CD4-positive, alpha-beta memory T cell (primary cell): ENCODE measurements at regions not wholly inside any gene's neighbourhood (a gene's known extent, or its start where the extent isn't known, plus 50 kb on each side); places are given as distances from the start of the nearest gene placed in this dataset.
"Not testable (repeated sequence)": the region's sequence is repeated elsewhere in the genome, so short reads cannot be mapped to it uniquely, and the experiment has no call there.

Source experiments
- CTCF ChIA-PET: fragments of 350-600 bp; sonication (Branson Sonifier 250); formaldehyde crosslinking; loops from one replicate; lab custom pipeline; 2021; ENCODE audit warnings: inconsistent platforms; ENCODE audit not compliant: partially characterized antibody; lab: Charles Lee
- POLR2A ChIA-PET: fragments of 350-600 bp; sonication (Branson Sonifier 250); formaldehyde crosslinking; loops from one replicate; lab custom pipeline; 2021; ENCODE audit not compliant: partially characterized antibody; lab: Charles Lee
- DNase-seq, 5 donors: peaks; one replicate each; pipeline versions ENCODE4 v3.0.0 to v3.0.0-alpha.2; 2020 to 2022; ENCODE audit warnings: mixed read lengths in 1 of 5
- H3K27ac ChIP-seq: one replicate; pipeline ENCODE4 v1.7.0; 2013; ENCODE audit warnings: low read depth, low read length
- H3K27me3 ChIP-seq: 2 replicates; pipeline ENCODE4 v1.7.0; 2013; ENCODE audit warnings: mild to moderate bottlenecking, low read length, moderate library complexity; ENCODE audit not compliant: insufficient read depth
- H3K36me3 ChIP-seq: 2 replicates; pipeline ENCODE4 v1.7.0; 2013; ENCODE audit warnings: mild to moderate bottlenecking, low read length, moderate library complexity; ENCODE audit not compliant: insufficient read depth
- H3K4me1 ChIP-seq: 2 replicates; pipeline ENCODE4 v1.7.0; 2013; ENCODE audit warnings: mild to moderate bottlenecking, low read length, moderate library complexity; ENCODE audit not compliant: insufficient read depth
- H3K4me3 ChIP-seq, 2 donors: one replicate each; pipeline ENCODE4 v1.7.0; 2013; ENCODE audit warnings: low read length in 2 of 2, mild to moderate bottlenecking in 1 of 2
- H3K9me3 ChIP-seq, 2 donors: one replicate each; pipeline ENCODE4 v1.7.0; 2013; ENCODE audit warnings: low read length in 2 of 2, control low read depth in 1 of 2; ENCODE audit not compliant: control insufficient read depth in 1 of 2
- H3K27ac Mint-ChIP-seq, 7 donors: one replicate each; pipeline ENCODE4 v1.8.0; 2020 to 2021; ENCODE audit warnings: mixed read lengths in 7 of 7, mild to moderate bottlenecking in 6 of 7, inconsistent platforms in 3 of 7, moderate library complexity in 3 of 7
- H3K27me3 Mint-ChIP-seq, 2 donors: one replicate each; pipeline ENCODE4 v1.8.0; 2020 to 2021; ENCODE audit warnings: mixed read lengths in 2 of 2
- H3K36me3 Mint-ChIP-seq, 2 donors: one replicate each; pipeline ENCODE4 v1.8.0; 2020 to 2021; ENCODE audit warnings: mixed read lengths in 2 of 2, inconsistent platforms in 1 of 2, mild to moderate bottlenecking in 1 of 2
- H3K4me1 Mint-ChIP-seq, 4 donors: one replicate each; pipeline ENCODE4 v1.8.0; 2020 to 2021; ENCODE audit warnings: mixed read lengths in 4 of 4, mild to moderate bottlenecking in 1 of 4
- H3K4me3 Mint-ChIP-seq, 8 donors: one replicate each; pipeline ENCODE4 v1.8.0; 2020 to 2021; ENCODE audit warnings: mixed read lengths in 8 of 8, mild to moderate bottlenecking in 7 of 8, moderate library complexity in 6 of 8, inconsistent platforms in 3 of 8
- H3K9me3 Mint-ChIP-seq, 8 donors: one replicate each; pipeline ENCODE4 v1.8.0; 2020 to 2021; ENCODE audit warnings: mixed read lengths in 8 of 8, mild to moderate bottlenecking in 5 of 8, inconsistent platforms in 3 of 8, moderate library complexity in 1 of 8
- intact Hi-C: fragments of 100-400 bp; cut with micrococcal nuclease; formaldehyde crosslinking; loops from one replicate; pipeline ENCODE4 v1.15.1; 2023

DNA sequence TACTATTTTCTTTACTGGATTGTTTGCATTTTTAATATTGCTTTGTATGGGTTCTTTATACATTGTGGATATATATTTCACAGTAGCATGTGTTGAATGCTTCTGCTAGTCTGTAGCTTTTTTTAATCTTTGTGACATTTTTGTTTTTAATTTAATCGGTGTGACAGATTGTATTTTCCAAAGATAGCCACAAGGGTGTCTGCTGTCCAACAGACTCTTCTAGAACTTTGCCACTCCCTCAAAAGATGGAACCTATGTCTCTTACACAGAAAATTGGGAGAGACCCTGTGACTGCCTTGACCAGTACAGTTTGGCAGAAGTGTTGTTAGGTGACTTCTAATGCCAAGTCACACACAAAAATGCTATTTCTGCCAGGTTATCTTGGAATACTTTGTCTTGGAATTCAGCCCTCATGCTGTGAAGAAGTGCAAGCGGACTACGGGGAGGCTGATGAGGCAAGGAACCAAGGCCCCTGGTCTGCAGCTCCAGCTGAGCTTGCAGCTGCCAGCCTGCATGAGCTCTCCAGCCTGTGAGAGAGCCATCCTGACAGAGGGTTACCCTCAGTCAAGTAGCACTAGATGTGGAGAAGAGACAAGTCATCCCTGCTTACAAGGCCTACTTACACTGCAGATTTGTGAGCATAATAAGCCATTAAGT, 110.8 kb downstream of the TDRD15 start:
- Mint-ChIP-seq H3K4me3 (no peak overlapping the region), H3K27me3 (no peaks in the 10 kb centered on the region), H3K36me3 (no peaks in the 10 kb centered on the region), H3K4me1 (no peaks in the 10 kb centered on the region), H3K27ac (no peak overlapping the region), H3K9me3 (peaks cover 0 to 3% (median 0%) of the 10 kb centered on the region in 8 donors)
- intact Hi-C loops = no loop called here
- Histone ChIP-seq H3K27me3 (no peaks in the 10 kb centered on the region), H3K4me1 (no peaks in the 10 kb centered on the region), H3K4me3 (no peak overlapping the region), H3K27ac (no peak overlapping the region), H3K9me3 (peaks cover 0 to 3% of the 10 kb centered on the region in 2 donors), H3K36me3 (no peaks in the 10 kb centered on the region)
- no peak for DNase-seq
- ChIA-PET CTCF (no interaction called here), POLR2A (no interaction called here)

DNA sequence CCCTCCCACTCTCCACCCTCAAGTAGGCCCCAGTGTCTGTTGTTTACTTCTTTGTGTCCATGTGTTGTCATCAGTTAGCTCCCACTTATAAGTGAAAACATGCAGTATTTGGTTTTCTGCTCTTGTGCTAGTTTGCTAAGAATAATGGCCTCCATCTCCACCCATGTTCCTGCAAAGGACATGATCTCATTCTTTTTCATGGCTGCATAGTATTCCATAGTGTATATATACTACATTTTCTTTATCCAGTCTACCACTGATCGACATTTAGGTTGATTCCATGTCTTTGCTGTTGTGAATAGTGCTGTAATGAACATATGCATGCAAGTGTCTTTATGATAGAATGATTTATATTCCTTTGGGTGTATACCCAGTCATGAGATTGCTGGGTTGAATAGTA, 116.0 kb downstream of the TDRD15 start:
- H3K27ac Mint-ChIP-seq, DNase-seq, H3K4me3 ChIP-seq, H3K27me3 Mint-ChIP-seq, H3K4me1 Mint-ChIP-seq, H3K36me3 ChIP-seq, H3K27ac ChIP-seq, H3K36me3 Mint-ChIP-seq, H3K27me3 ChIP-seq, POLR2A ChIA-PET, H3K4me3 Mint-ChIP-seq, H3K9me3 ChIP-seq, H3K4me1 ChIP-seq, CTCF ChIA-PET, intact Hi-C loops: not testable (repeated sequence)
- peaks cover 3 to 18% (median 7%) of the 10 kb centered on the region in 8 donors for H3K9me3 Mint-ChIP-seq

DNA sequence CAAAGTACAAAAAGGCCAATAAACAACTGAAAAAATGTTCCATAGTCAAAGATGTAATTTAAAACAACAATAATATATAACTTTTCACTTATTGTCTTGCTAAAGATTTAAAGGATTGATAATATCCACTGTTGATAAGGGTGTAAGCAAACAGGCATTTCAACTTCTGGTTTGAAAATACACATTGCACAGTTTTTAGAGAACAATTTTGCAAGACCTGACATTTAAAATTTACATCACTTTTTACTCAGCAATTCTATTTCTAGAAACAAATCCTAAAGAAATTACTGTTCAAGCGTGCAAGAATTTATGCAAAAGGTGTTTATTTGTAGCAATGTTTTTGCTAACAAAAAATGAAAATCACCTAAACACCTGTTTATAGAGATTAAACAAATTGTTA, 120.4 kb downstream of the TDRD15 start:
- no peak overlapping the region for H3K27ac ChIP-seq
- no peak overlapping the region for H3K4me3 ChIP-seq
- Mint-ChIP-seq H3K9me3 (peaks cover 3 to 19% (median 7%) of the 10 kb centered on the region in 8 donors), H3K27ac (no peak overlapping the region), H3K27me3 (peaks cover 0 to 2% of the 10 kb centered on the region in 2 donors), H3K36me3 (no peaks in the 10 kb centered on the region), H3K4me1 (no peaks in the 10 kb centered on the region), H3K4me3 (no peak overlapping the region)
- no peaks in the 10 kb centered on the region for H3K9me3 ChIP-seq
- H3K36me3 ChIP-seq = no peaks in the 10 kb centered on the region
- no peak for DNase-seq
- ChIA-PET POLR2A (no interaction called here), CTCF (no interaction called here)
- intact Hi-C loops = no loop called here
- H3K27me3 ChIP-seq = no peaks in the 10 kb centered on the region
- H3K4me1 ChIP-seq = no peaks in the 10 kb centered on the region

DNA sequence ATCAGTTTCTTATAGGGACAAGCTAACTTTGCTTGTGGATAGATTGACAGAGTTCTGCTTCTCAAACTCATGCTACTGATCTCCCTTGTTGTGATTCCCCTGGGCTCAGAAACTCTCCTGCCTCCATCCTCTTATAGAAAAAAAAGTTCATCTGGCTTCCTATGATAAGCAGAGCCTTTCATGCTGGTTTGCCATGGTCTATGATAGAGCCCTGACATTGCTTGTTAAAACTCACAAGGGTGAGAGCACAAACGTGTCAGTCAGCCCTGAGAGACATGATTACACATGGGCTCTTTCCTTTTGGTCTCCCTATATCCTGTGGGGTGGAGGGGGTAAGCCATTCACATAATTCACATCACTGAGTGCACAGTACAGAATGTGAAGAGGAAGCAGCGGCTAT, 121.8 kb downstream of the TDRD15 start:
- intact Hi-C loops = no loop called here
- H3K9me3 ChIP-seq = no peaks in the 10 kb centered on the region
- CTCF ChIA-PET = no interaction called here

DNA sequence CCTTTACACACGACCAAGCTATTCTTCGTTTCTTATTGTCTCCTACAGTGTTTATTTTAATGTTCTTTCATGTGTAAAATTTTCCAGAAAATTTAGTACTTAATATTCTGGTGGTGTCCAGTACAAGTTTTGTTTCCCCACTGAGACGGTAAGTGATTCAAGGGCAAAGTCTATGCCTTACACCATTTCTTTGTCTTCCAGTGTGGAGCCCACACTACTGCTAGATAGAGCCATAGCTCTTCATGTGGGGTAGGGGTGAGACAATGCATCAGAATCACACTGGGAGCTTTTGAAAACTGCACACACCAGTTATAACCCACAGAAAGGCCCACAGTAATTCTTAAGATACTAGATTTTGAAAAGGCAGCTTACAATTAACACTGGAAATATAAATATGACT, 125.6 kb downstream of the TDRD15 start:
- intact Hi-C loops = no loop called here
- ChIA-PET CTCF (no interaction called here), POLR2A (no interaction called here)
- Mint-ChIP-seq H3K9me3 (peaks cover 0 to 2% (median 0%) of the 10 kb centered on the region in 8 donors), H3K4me3 (no peak overlapping the region), H3K27me3 (peaks cover 0 to 2% of the 10 kb centered on the region in 2 donors), H3K36me3 (no peaks in the 10 kb centered on the region), H3K27ac (no peak overlapping the region), H3K4me1 (no peaks in the 10 kb centered on the region)
- no peak for DNase-seq
- Histone ChIP-seq H3K27ac (no peak overlapping the region), H3K36me3 (no peaks in the 10 kb centered on the region), H3K4me1 (no peaks in the 10 kb centered on the region), H3K4me3 (no peak overlapping the region), H3K9me3 (no peaks in the 10 kb centered on the region), H3K27me3 (no peaks in the 10 kb centered on the region)

More for the DNA sequence above, 121.8 kb downstream of the TDRD15 start:
- POLR2A ChIA-PET = no interaction called here
- no peak overlapping the region for H3K27ac ChIP-seq
- H3K4me1 ChIP-seq = no peaks in the 10 kb centered on the region
- H3K9me3 Mint-ChIP-seq = peaks cover under 1 to 14% (median 6%) of the 10 kb centered on the region in 8 donors
- no peaks in the 10 kb centered on the region for H3K36me3 ChIP-seq
- no peaks in the 10 kb centered on the region for H3K27me3 ChIP-seq
- no peak overlapping the region for H3K27ac Mint-ChIP-seq
- DNase-seq = no peak
- no peaks in the 10 kb centered on the region for H3K4me1 Mint-ChIP-seq
- H3K4me3 Mint-ChIP-seq = no peak overlapping the region
- no peaks in the 10 kb centered on the region for H3K36me3 Mint-ChIP-seq
- peaks cover 0 to 2% of the 10 kb centered on the region in 2 donors for H3K27me3 Mint-ChIP-seq
- no peak overlapping the region for H3K4me3 ChIP-seq

DNA sequence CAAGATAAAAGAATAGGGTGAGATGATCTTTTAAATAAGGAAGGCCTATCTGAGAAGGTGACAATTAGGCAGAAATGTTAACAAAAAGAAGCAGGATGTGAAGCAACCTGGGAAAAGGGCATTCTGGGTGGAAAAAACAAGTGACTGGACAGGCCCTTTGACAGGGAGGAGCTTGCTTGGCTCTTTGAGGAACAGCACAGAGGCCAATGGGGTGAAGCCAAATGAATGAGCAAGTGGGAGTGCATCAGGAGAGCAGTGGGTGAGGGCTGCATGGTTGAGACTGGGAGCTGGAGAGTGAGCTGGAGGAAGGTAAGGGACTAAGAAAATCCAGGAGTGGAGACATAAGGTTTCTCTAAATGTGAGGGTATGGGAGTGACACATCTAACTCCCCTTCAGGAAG, 126.9 kb downstream of the TDRD15 start:
- intact Hi-C loops = no loop called here
- POLR2A ChIA-PET = no interaction called here

DNA sequence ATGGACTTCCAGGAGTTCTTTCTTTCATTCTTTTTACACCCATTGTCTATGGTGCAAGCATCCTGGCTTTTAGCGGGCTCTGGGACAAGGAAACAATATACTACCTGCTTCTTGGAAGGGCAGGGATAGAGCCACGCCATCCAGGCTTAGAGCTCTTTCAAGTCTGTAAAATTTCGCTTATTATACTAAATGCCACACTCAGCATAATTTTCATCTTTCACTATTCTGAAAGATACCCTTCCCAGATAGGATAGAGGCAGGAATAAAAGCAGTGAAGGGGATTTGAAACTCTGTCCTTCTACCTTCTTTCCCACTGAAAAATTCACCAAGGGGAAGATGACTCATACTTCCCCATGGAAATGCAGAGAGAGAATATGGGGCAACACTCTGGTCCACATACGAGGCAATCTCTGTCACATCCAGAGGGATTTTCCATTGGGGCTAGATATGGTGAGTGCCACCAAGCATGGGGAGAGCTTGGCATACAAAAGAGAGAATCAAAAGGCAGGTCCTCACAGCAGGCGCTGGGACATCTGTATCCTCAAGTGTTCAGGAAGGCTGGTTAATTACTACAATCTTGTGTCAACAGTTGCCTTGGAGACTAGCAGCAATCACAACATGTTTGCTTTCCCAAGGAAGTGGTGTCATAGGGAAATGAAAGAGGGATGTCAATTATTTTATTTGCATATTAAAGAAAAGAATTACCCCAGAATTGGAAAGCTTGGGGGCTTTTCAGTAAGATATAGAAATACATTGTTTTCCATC, 127.6 kb downstream of the TDRD15 start:
- H3K36me3 ChIP-seq = no peaks in the 10 kb centered on the region
- ChIA-PET POLR2A (no interaction called here), CTCF (no interaction called here)
- H3K27me3 ChIP-seq = no peaks in the 10 kb centered on the region
- H3K4me1 ChIP-seq = no peaks in the 10 kb centered on the region
- Mint-ChIP-seq H3K9me3 (peaks cover 0 to 2% (median 0%) of the 10 kb centered on the region in 8 donors), H3K27me3 (no peaks in the 10 kb centered on the region), H3K4me3 (no peak overlapping the region), H3K4me1 (no peaks in the 10 kb centered on the region), H3K36me3 (no peaks in the 10 kb centered on the region), H3K27ac (no peak overlapping the region)
- H3K9me3 ChIP-seq = no peaks in the 10 kb centered on the region
- intact Hi-C loops = no loop called here
- H3K27ac ChIP-seq = no peak overlapping the region
- DNase-seq = no peak
- H3K4me3 ChIP-seq = no peak overlapping the region

More for the DNA sequence above, 126.9 kb downstream of the TDRD15 start:
- Mint-ChIP-seq H3K36me3 (no peaks in the 10 kb centered on the region), H3K4me1 (no peaks in the 10 kb centered on the region), H3K4me3 (no peak overlapping the region), H3K9me3 (peaks cover 0 to 2% (median 0%) of the 10 kb centered on the region in 8 donors), H3K27me3 (no peaks in the 10 kb centered on the region), H3K27ac (no peak overlapping the region)
- CTCF ChIA-PET = no interaction called here
- H3K27me3 ChIP-seq = no peaks in the 10 kb centered on the region
- no peaks in the 10 kb centered on the region for H3K36me3 ChIP-seq
- no peaks in the 10 kb centered on the region for H3K9me3 ChIP-seq
- no peak for DNase-seq
- H3K4me1 ChIP-seq = no peaks in the 10 kb centered on the region
- no peak overlapping the region for H3K27ac ChIP-seq
- H3K4me3 ChIP-seq = no peak overlapping the region
